GM18517 (cell line): ENCODE measurements at regions not wholly inside any gene's neighbourhood (a gene's known extent, or its start where the extent isn't known, plus 50 kb on each side); places are given as distances from the start of the nearest gene placed in this dataset.
"Not testable (repeated sequence)": the region's sequence is repeated elsewhere in the genome, so short reads cannot be mapped to it uniquely, and the experiment has no call there.

Experiments
- ATAC-seq: cut with Tn5 transposase; IDR thresholded peaks from one replicate; pipeline ENCODE4 v1.9.1; 2021; ENCODE audit warnings: mild to moderate bottlenecking, moderate library complexity; ENCODE audit not compliant: unreplicated experiment

- not testable (repeated sequence) for ATAC-seq
Observed at GRCh38 chr2:87343347-87343746, 321.7 kb upstream of the PLGLB1 start.

- ATAC-seq, result not testable (repeated sequence)
Observed at GRCh38 chr2:87345283-87345682, 323.6 kb upstream of the PLGLB1 start.

GRCh38 chr2:87348556-87348955, 326.9 kb upstream of the PLGLB1 start:
- not testable (repeated sequence) for ATAC-seq

- ATAC-seq, result not testable (repeated sequence)
Observed at GRCh38 chr2:87349006-87349405, 327.4 kb upstream of the PLGLB1 start.

- not testable (repeated sequence) for ATAC-seq
Observed at GRCh38 chr2:87352178-87352934, 330.7 kb upstream of the PLGLB1 start.

- not testable (repeated sequence) for ATAC-seq
Observed at GRCh38 chr2:87353408-87353807, 331.8 kb upstream of the PLGLB1 start.

GRCh38 chr2:87354102-87354501, 332.5 kb upstream of the PLGLB1 start:
- ATAC-seq, result not testable (repeated sequence)

GRCh38 chr2:87360250-87360649, 338.6 kb upstream of the PLGLB1 start:
- not testable (repeated sequence) for ATAC-seq

- not testable (repeated sequence) for ATAC-seq
Observed at GRCh38 chr2:87360927-87361326, 339.3 kb upstream of the PLGLB1 start.

GRCh38 chr2:87361805-87362204, 340.2 kb upstream of the PLGLB1 start:
- not testable (repeated sequence) for ATAC-seq

GRCh38 chr2:87364379-87364778, 342.7 kb upstream of the PLGLB1 start:
- ATAC-seq, result not testable (repeated sequence)

- not testable (repeated sequence) for ATAC-seq
Observed at GRCh38 chr2:87365038-87365437, 343.4 kb upstream of the PLGLB1 start.

GRCh38 chr2:87386063-87386560, 361.8 kb upstream of the PLGLB2 start:
- not testable (repeated sequence) for ATAC-seq

- not testable (repeated sequence) for ATAC-seq
Observed at GRCh38 chr2:87395784-87396183, 352.1 kb upstream of the PLGLB2 start.

GRCh38 chr2:87396551-87397265, 351.2 kb upstream of the PLGLB2 start:
- ATAC-seq, result not testable (repeated sequence)

- ATAC-seq, result not testable (repeated sequence)
Observed at GRCh38 chr2:87397276-87398065, 350.4 kb upstream of the PLGLB2 start.

GRCh38 chr2:87398567-87399305, 349.2 kb upstream of the PLGLB2 start:
- not testable (repeated sequence) for ATAC-seq

- ATAC-seq, result no peak
Observed at GRCh38 chr2:87401726-87402345, 346.1 kb upstream of the PLGLB2 start.

- ATAC-seq, result no peak
Observed at GRCh38 chr2:87403893-87404175, 344.1 kb upstream of the PLGLB2 start.
